BLaER1 treated with 17β-estradiol and CSF1 and Interleukin-3, amounts not matched to agents 10 nM and 100 nM (cell line): ENCODE measurements at regions not wholly inside any gene's neighbourhood (a gene's known extent, or its start where the extent isn't known, plus 50 kb on each side); places are given as distances from the start of the nearest gene placed in this dataset.
A peak's percentile ranks its signal among the peaks of the same experiment; 100 is the strongest.

Experiments used
- H3K27ac ChIP-seq, 11 experiments: shearing (Covaris generic); formaldehyde crosslinking; 2 replicates each; pipeline ENCODE4 v1.8.1; 2022
- H3K27me3 ChIP-seq, 11 experiments: shearing (Covaris generic); formaldehyde crosslinking; 2 replicates each; pipeline ENCODE4 v1.8.1; 2022
- H3K36me3 ChIP-seq, 11 experiments: shearing (Covaris generic); formaldehyde crosslinking; 2 replicates each; pipeline ENCODE4 v1.8.1; 2022
- H3K4me1 ChIP-seq, 10 experiments: shearing (Covaris generic); formaldehyde crosslinking; 2 replicates each; pipeline ENCODE4 v1.8.1; 2022
- H3K4me2 ChIP-seq, 11 experiments: shearing (Covaris generic); formaldehyde crosslinking; 2 replicates each; pipeline ENCODE4 v1.8.1; 2022
- H3K4me3 ChIP-seq, 10 experiments: shearing (Covaris generic); formaldehyde crosslinking; 2 replicates each; pipeline ENCODE4 v1.8.1; 2022
- H3K9ac ChIP-seq, 11 experiments: shearing (Covaris generic); formaldehyde crosslinking; 2 replicates each; pipeline ENCODE4 v1.8.1; 2022
- H3K9me3 ChIP-seq, 11 experiments: shearing (Covaris generic); formaldehyde crosslinking; replicated peaks in 1 of 11; 2 replicates each; pipeline ENCODE4 v1.8.1; 2022
- H4K20me1 ChIP-seq, 11 experiments: shearing (Covaris generic); formaldehyde crosslinking; 2 replicates each; pipeline ENCODE4 v1.8.1; 2022
- Cebpa-rat ChIP-seq, 11 experiments: shearing (Covaris generic); IDR thresholded peaks; 2 replicates each; pipeline ENCODE4 v1.8.1; 2022

DNA sequence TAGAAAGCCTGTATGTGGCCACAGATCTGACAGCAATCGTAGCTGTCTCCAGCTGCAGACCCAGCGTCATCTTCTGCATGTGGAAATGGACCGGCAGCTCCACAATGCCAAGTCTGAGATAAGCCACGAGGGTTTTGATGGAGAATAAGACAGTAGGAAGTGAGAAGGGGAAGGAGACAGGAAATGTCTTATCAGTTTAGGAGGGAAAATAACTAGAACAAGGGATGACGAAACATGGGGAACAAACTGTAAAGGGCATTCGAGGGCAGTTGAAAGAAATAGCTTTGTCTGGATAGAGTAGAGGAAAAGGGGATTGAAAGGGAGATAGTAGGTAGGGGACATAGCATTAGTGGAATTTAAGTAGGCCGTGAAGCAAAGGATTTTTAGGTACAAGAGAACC, 74.0 kb upstream of the CTTNBP2NL start:
- H3K9me3 ChIP-seq, result no peaks in the 10 kb centered on the region
- H3K4me3 ChIP-seq, result no peak overlapping the region
- H3K9ac ChIP-seq, result no peak overlapping the region
- H3K36me3 ChIP-seq, result no peaks in the 10 kb centered on the region
- peak overlapping the region in 7 of 11 experiments; percentile 5 to 38 (median 32); a peak in 10 of 22 replicates for H3K4me2 ChIP-seq
- TF ChIP-seq Cebpa-rat (IDR thresholded peaks at IDR 0.05), result no peak
- no peak overlapping the region for H3K27ac ChIP-seq
- no peaks in the 10 kb centered on the region for H4K20me1 ChIP-seq
- H3K27me3 ChIP-seq, result no peaks in the 10 kb centered on the region
- peaks cover 0 to 12% (median 6%) of the 10 kb centered on the region in 10 experiments; a peak in 10 of 20 replicates for H3K4me1 ChIP-seq

- no peaks in the 10 kb centered on the region for H4K20me1 ChIP-seq
- no peaks in the 10 kb centered on the region for H3K36me3 ChIP-seq
- H3K27ac ChIP-seq, result no peak overlapping the region
- no peaks in the 10 kb centered on the region for H3K9me3 ChIP-seq
- H3K27me3 ChIP-seq, result no peaks in the 10 kb centered on the region
- no peak for TF ChIP-seq Cebpa-rat (IDR thresholded peaks at IDR 0.05)
- H3K4me3 ChIP-seq, result no peak overlapping the region
- no peak overlapping the region for H3K4me2 ChIP-seq
- peaks cover 0 to 12% (median 6%) of the 10 kb centered on the region in 10 experiments; a peak in 10 of 20 replicates for H3K4me1 ChIP-seq
- no peak overlapping the region for H3K9ac ChIP-seq
Observed at GRCh38 chr1:112322983-112323678, 72.9 kb upstream of the CTTNBP2NL start.

DNA sequence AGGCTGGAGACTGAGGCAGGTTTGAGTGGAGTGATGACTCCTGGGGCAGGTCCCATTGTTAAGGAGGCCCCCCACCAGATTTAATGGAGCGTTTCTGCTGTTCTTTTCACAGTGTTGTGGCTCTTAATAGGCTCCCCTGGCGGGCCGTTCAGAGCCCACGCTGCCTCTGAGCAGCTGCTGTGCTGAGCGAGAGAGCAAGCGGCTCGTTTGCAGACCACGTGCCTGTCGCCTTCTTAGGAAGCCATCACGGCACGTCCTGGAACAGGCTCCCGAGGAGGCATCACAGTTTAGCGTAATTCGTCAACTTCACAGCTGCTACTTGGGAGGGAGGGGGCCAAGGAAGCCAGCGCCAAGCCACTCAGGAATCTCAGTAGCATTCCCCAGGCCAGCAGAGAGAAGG, 70.5 kb upstream of the CTTNBP2NL start:
- Histone ChIP-seq H3K4me3 (no peak overlapping the region), H3K27me3 (no peaks in the 10 kb centered on the region), H3K9me3 (no peaks in the 10 kb centered on the region), H3K4me2 (no peak overlapping the region), H3K9ac (no peak overlapping the region), H3K4me1 (peaks cover 0 to 10% (median 6%) of the 10 kb centered on the region in 10 experiments; a peak in 10 of 20 replicates), H3K27ac (no peak overlapping the region), H4K20me1 (no peaks in the 10 kb centered on the region), H3K36me3 (no peaks in the 10 kb centered on the region)
- TF ChIP-seq Cebpa-rat (IDR thresholded peaks at IDR 0.05), result no peak

- no peak for TF ChIP-seq Cebpa-rat (IDR thresholded peaks at IDR 0.05)
- H3K36me3 ChIP-seq, result no peaks in the 10 kb centered on the region
- H3K4me3 ChIP-seq, result no peak overlapping the region
- no peak overlapping the region for H3K9ac ChIP-seq
- no peak overlapping the region for H3K27ac ChIP-seq
- no peaks in the 10 kb centered on the region for H4K20me1 ChIP-seq
- H3K27me3 ChIP-seq, result no peaks in the 10 kb centered on the region
- H3K4me2 ChIP-seq, result no peak overlapping the region
- no peaks in the 10 kb centered on the region for H3K9me3 ChIP-seq
- H3K4me1 ChIP-seq, result no peaks in the 10 kb centered on the region
Observed at GRCh38 chr1:112328600-112328999, 67.4 kb upstream of the CTTNBP2NL start.

GRCh38 chr1:112332176-112333150, 63.6 kb upstream of the CTTNBP2NL start:
- Histone ChIP-seq H3K36me3 (no peaks in the 10 kb centered on the region), H3K27me3 (no peaks in the 10 kb centered on the region)

DNA sequence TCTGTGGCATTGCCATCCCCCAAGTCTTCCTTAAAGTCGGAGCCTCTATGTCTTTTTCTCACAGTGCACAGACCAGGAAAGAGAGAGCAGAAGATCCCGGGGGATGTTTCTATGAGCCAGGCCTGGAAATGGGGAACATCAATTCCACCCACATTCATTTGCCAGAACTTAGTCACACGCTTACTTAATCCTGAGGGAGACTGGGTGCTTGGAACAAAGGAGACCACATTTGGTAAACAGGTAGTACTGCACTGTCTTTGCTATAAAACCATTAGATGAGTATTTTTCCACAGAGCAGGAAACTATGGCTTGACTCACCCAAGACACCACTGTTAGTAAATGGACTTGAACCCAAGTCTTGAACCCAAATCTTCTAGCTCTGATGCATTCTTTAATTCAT, 60.7 kb upstream of the CTTNBP2NL start:
- Histone ChIP-seq H3K4me3 (no peak overlapping the region), H3K4me2 (no peak overlapping the region), H3K27ac (no peak overlapping the region), H3K9me3 (peaks cover 0 to 5% (median 0%) of the 10 kb centered on the region in 11 experiments; a peak in 3 of 22 replicates), H3K9ac (no peak overlapping the region), H3K36me3 (no peaks in the 10 kb centered on the region), H3K4me1 (peaks cover 0 to 8% (median 2%) of the 10 kb centered on the region in 10 experiments; a peak in 4 of 20 replicates), H3K27me3 (no peaks in the 10 kb centered on the region), H4K20me1 (no peaks in the 10 kb centered on the region)
- no peak for TF ChIP-seq Cebpa-rat (IDR thresholded peaks at IDR 0.05)

More at GRCh38 chr1:112332176-112333150, 63.6 kb upstream of the CTTNBP2NL start:
- no peak overlapping the region for H3K4me2 ChIP-seq
- H3K4me1 ChIP-seq, result peaks cover 0 to 8% (median 2%) of the 10 kb centered on the region in 10 experiments; a peak in 4 of 20 replicates
- H3K9me3 ChIP-seq, result no peaks in the 10 kb centered on the region
- H3K9ac ChIP-seq, result no peak overlapping the region
- H4K20me1 ChIP-seq, result no peaks in the 10 kb centered on the region
- no peak overlapping the region for H3K27ac ChIP-seq
- H3K4me3 ChIP-seq, result no peak overlapping the region
- TF ChIP-seq Cebpa-rat (IDR thresholded peaks at IDR 0.05), result no peak

DNA sequence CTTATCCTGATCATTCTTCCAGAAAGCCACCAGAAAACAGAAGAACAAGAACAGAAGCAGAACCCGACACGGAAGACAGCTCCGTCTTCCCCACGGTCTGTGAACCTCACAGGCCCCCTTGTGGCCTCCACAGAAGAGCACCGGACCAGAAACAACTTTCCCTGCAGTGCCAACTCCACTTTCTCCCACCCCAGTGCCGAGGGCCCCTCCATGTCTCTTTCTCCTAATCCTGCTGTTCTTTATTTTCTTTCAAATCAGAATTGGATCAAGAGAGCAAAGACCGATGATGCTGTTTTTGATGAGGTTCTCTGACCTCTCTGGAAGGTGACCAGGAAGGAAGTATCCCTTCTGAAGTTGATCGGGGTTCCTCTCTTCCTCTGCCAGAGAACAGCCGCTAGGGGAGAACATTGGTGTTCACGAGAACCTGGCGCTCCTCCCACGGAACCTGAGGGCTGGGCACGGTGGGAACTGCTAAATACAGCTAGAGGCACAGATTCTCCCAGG, 58.9 kb upstream of the CTTNBP2NL start:
- no peak for TF ChIP-seq Cebpa-rat (IDR thresholded peaks at IDR 0.05)
- H3K27me3 ChIP-seq, result no peaks in the 10 kb centered on the region
- H3K4me2 ChIP-seq, result peak overlapping the region in 10 of 11 experiments; percentile 2 to 68 (median 44); a peak in 18 of 22 replicates
- H3K9ac ChIP-seq, result no peak overlapping the region
- H3K36me3 ChIP-seq, result no peaks in the 10 kb centered on the region
- H3K27ac ChIP-seq, result no peak overlapping the region
- H4K20me1 ChIP-seq, result no peaks in the 10 kb centered on the region
- H3K9me3 ChIP-seq, result peaks cover 0 to 5% (median 0%) of the 10 kb centered on the region in 11 experiments; a peak in 3 of 22 replicates
- H3K4me3 ChIP-seq, result no peak overlapping the region; a peak in 1 of 20 replicates
- H3K4me1 ChIP-seq, result peaks cover 0 to 8% (median 2%) of the 10 kb centered on the region in 10 experiments; a peak in 4 of 20 replicates

DNA sequence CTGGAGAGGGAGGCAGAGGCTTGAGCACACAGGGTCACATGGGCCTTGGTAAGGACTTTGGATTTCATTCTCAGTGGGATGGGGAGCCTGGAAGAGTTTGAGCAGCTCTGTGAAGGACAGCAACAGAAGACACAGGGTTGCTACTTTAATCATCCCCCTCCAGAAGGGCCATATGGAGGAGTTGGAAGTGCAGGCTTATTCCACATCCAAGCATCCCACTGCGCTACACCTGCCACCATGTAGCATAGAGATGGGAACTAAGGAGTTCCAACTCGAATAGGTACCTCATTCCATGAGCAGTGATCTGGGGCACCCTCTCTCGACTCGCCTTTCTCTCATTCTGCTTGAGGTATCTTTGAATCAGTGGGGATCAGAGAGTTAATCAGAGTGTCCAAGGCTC, 54.0 kb upstream of the CTTNBP2NL start:
- no peak overlapping the region for H3K4me2 ChIP-seq
- H3K36me3 ChIP-seq, result no peaks in the 10 kb centered on the region
- peaks cover 6 to 17% (median 12%) of the 10 kb centered on the region in 10 experiments; a peak in 19 of 20 replicates for H3K4me1 ChIP-seq
- peaks cover 0 to 5% (median 0%) of the 10 kb centered on the region in 11 experiments; a peak in 3 of 22 replicates for H3K9me3 ChIP-seq
- H4K20me1 ChIP-seq, result no peaks in the 10 kb centered on the region
- H3K9ac ChIP-seq, result no peak overlapping the region
- no peak for TF ChIP-seq Cebpa-rat (IDR thresholded peaks at IDR 0.05)
- no peak overlapping the region for H3K27ac ChIP-seq
- no peaks in the 10 kb centered on the region for H3K27me3 ChIP-seq
- H3K4me3 ChIP-seq, result no peak overlapping the region

- Histone ChIP-seq H3K27ac (no peak overlapping the region), H3K27me3 (no peaks in the 10 kb centered on the region), H3K36me3 (no peaks in the 10 kb centered on the region), H4K20me1 (no peaks in the 10 kb centered on the region), H3K4me1 (peaks cover 6 to 14% (median 10%) of the 10 kb centered on the region in 10 experiments; a peak in 19 of 20 replicates), H3K4me3 (no peak overlapping the region), H3K4me2 (no peak overlapping the region), H3K9ac (no peak overlapping the region), H3K9me3 (peaks cover 0 to 5% (median 0%) of the 10 kb centered on the region in 11 experiments; a peak in 3 of 22 replicates)
- no peak for TF ChIP-seq Cebpa-rat (IDR thresholded peaks at IDR 0.05)
Observed at GRCh38 chr1:112342558-112342957, 53.5 kb upstream of the CTTNBP2NL start.
